ENCODE measurements at regions not wholly inside any gene's neighbourhood (a gene's known extent, or its start where the extent isn't known, plus 50 kb on each side); places are given as distances from the start of the nearest gene placed in this dataset.
A peak's percentile ranks its signal among the peaks of the same experiment; 100 is the strongest.

- no peaks in the 10 kb centered on the region for H3K36me3 ChIP-seq
- peaks cover 4% of the 10 kb centered on the region for H3K9me3 ChIP-seq
- peaks cover 7% of the 10 kb centered on the region for H3K27me3 ChIP-seq (ENCODE audit: low read depth)
- no peak overlapping the region for H3K27ac ChIP-seq
- intact Hi-C loops (cut with DNase I) = no loop called here
- peaks cover 5% of the 10 kb centered on the region for H3K4me1 ChIP-seq
- ATAC-seq = no peak
- no peak for DNase-seq
- H3K4me3 ChIP-seq = no peak overlapping the region
- no peak for TF ChIP-seq CTCF (IDR thresholded peaks at IDR 0.05)
These were observed 119.9 kb downstream of the CTTN start for GRCh38 chr11:70517988-70518907.

- no peaks in the 10 kb centered on the region for H3K36me3 ChIP-seq
- no peak overlapping the region for H3K4me3 ChIP-seq
- no peaks in the 10 kb centered on the region for H3K9me3 ChIP-seq
- intact Hi-C loops (cut with DNase I) = no loop called here
- H3K27ac ChIP-seq = no peak overlapping the region
- no peak for ATAC-seq
- peaks cover 7% of the 10 kb centered on the region for H3K27me3 ChIP-seq (ENCODE audit: low read depth)
- DNase-seq = no peak
- peaks cover 5% of the 10 kb centered on the region for H3K4me1 ChIP-seq
- no peak for TF ChIP-seq CTCF (IDR thresholded peaks at IDR 0.05)
These were observed 120.8 kb downstream of the CTTN start for GRCh38 chr11:70519117-70519516.

- H3K27me3 ChIP-seq (ENCODE audit: low read depth) = peaks cover 7% of the 10 kb centered on the region
- intact Hi-C loops (cut with DNase I) = no loop called here
- no peaks in the 10 kb centered on the region for H3K9me3 ChIP-seq
- no peak for ATAC-seq
- no peak for DNase-seq
- TF ChIP-seq CTCF (IDR thresholded peaks at IDR 0.05) = no peak
- no peak overlapping the region for H3K4me3 ChIP-seq
- H3K36me3 ChIP-seq = no peaks in the 10 kb centered on the region
- peaks cover 8% of the 10 kb centered on the region for H3K4me1 ChIP-seq
- no peak overlapping the region for H3K27ac ChIP-seq
These were observed 123.4 kb downstream of the CTTN start for GRCh38 chr11:70521475-70522308.

- Histone ChIP-seq H3K27ac (no peak overlapping the region), H3K9me3 (no peaks in the 10 kb centered on the region), H3K4me1 (peaks cover 8% of the 10 kb centered on the region), H3K4me3 (no peak overlapping the region), H3K36me3 (no peaks in the 10 kb centered on the region), H3K27me3 (ENCODE audit: low read depth) (peaks cover 7% of the 10 kb centered on the region)
- intact Hi-C loops (cut with DNase I) = no loop called here
- no peak for ATAC-seq
- no peak for DNase-seq
- TF ChIP-seq CTCF (IDR thresholded peaks at IDR 0.05) = no peak
These were observed 123.9 kb downstream of the CTTN start for GRCh38 chr11:70522309-70522592.

- Histone ChIP-seq H3K27ac (no peak overlapping the region), H3K4me1 (peaks cover 8% of the 10 kb centered on the region), H3K4me3 (no peak overlapping the region), H3K9me3 (no peaks in the 10 kb centered on the region), H3K36me3 (no peaks in the 10 kb centered on the region), H3K27me3 (ENCODE audit: low read depth) (peaks cover 7% of the 10 kb centered on the region)
- intact Hi-C loops (cut with DNase I) = no loop called here
- DNase-seq (no peak), ATAC-seq (peak; percentile 44 to 61)
- no peak for TF ChIP-seq CTCF (IDR thresholded peaks at IDR 0.05)
These were observed 124.4 kb downstream of the CTTN start for GRCh38 chr11:70522593-70523311.

Data from lower lobe of right lung (tissue), 2 donors.